SU-DHL-6 (cell line): ENCODE measurements at regions not wholly inside any gene's neighbourhood (a gene's known extent, or its start where the extent isn't known, plus 50 kb on each side); places are given as distances from the start of the nearest gene placed in this dataset.
"Not testable (repeated sequence)": the region's sequence is repeated elsewhere in the genome, so short reads cannot be mapped to it uniquely, and the experiment has no call there.

Source experiments
- H2AFZ ChIP-seq: fragments of 200-600 bp; sonication (generic); 2 replicates; pipeline ENCODE4 v1.6.1; 2014; ENCODE audit warnings: low read depth, mild to moderate bottlenecking, moderate library complexity, mixed read lengths, antibody characterized with exemption, low read length; ENCODE audit not compliant: severe bottlenecking
- H3F3A ChIP-seq: fragments of 200-600 bp; shearing (Covaris generic); 2 replicates; pipeline ENCODE4 v1.6.0; 2016; ENCODE audit warnings: antibody characterized with exemption, mild to moderate bottlenecking; ENCODE audit not compliant: insufficient read depth
- H3K27ac ChIP-seq: fragments of 200-600 bp; sonication (generic); 2 replicates; pipeline ENCODE4 v1.5.1; 2016; ENCODE audit warnings: low read depth, mild to moderate bottlenecking, low read length, moderate library complexity, mixed read lengths
- H3K27me3 ChIP-seq: fragments of 200-600 bp; sonication (generic), shearing (Covaris generic); 2 replicates; pipeline ENCODE4 v1.6.0; 2014; ENCODE audit warnings: mild to moderate bottlenecking, low read length
- H3K36me3 ChIP-seq: fragments of 200-600 bp; sonication (generic); 2 replicates; pipeline ENCODE4 v1.6.1; 2014; ENCODE audit warnings: mild to moderate bottlenecking, low read length, mixed read lengths
- H3K4me2 ChIP-seq: fragments of 300-600, 200-600 bp; shearing (Covaris generic), sonication (generic); 2 replicates; pipeline ENCODE4 v1.6.0; 2014; ENCODE audit warnings: low read length, low read depth, mild to moderate bottlenecking; ENCODE audit not compliant: poor library complexity, severe bottlenecking
- H3K4me3 ChIP-seq: fragments of 200-600 bp; sonication (generic); 2 replicates; pipeline ENCODE4 v1.5.1; 2014; ENCODE audit warnings: antibody characterized with exemption, low read length, mild to moderate bottlenecking, mixed read lengths; ENCODE audit not compliant: insufficient read depth, poor library complexity, severe bottlenecking
- H3K79me2 ChIP-seq: fragments of 200-600 bp; sonication (generic); 2 replicates; pipeline ENCODE4 v1.6.1; 2014; ENCODE audit warnings: mild to moderate bottlenecking, low read length, moderate library complexity; ENCODE audit not compliant: insufficient read depth
- H3K9ac ChIP-seq: fragments of 200-600 bp; sonication (generic); 2 replicates; pipeline ENCODE4 v1.7.0; 2014; ENCODE audit warnings: mild to moderate bottlenecking, low read length
- H3K9me2 ChIP-seq: fragments of 200-600 bp; sonication (generic); replicated peaks from 2 replicates; pipeline ENCODE4 v1.6.1; 2014; ENCODE audit warnings: low read length; ENCODE audit not compliant: insufficient read depth
- H3K9me3 ChIP-seq: fragments of 200-600 bp; sonication (generic); 2 replicates; pipeline ENCODE4 v1.6.1; 2014; ENCODE audit warnings: low read length, mixed read lengths; ENCODE audit not compliant: insufficient read depth
- H4K20me1 ChIP-seq: fragments of 200-600 bp; sonication (generic); 2 replicates; pipeline ENCODE4 v1.6.1; 2014; ENCODE audit warnings: low read depth, mild to moderate bottlenecking, antibody characterized with exemption, low read length, moderate library complexity, mixed read lengths
- CTCF ChIP-seq: fragments of 200-600 bp; sonication (generic); IDR thresholded peaks from one replicate; pipeline ENCODE4 v1.5.1; 2017; ENCODE audit warnings: antibody characterized with exemption, mild to moderate bottlenecking, low read length, moderate library complexity; ENCODE audit not compliant: insufficient read depth, poor library complexity, severe bottlenecking
- EZH2phosphoT487 ChIP-seq: fragments of 200-600 bp; sonication (generic), shearing (Covaris generic); conservative IDR thresholded peaks from 2 replicates; pipeline ENCODE4 v1.6.1; 2018; ENCODE audit warnings: mild to moderate bottlenecking, antibody characterized with exemption, low read length, moderate library complexity, mixed read lengths

- Histone ChIP-seq H3K36me3 (no peaks in the 10 kb centered on the region), H2AFZ (no peak overlapping the region), H3K27ac (0 out of 2 replicates have a peak overlapping the region, but pooled peaks have one; percentile 15), H3F3A (no peaks in the 10 kb centered on the region), H3K27me3 (no peaks in the 10 kb centered on the region), H3K4me3 (no peak overlapping the region), H3K9me2 (no peaks in the 10 kb centered on the region), H3K79me2 (no peaks in the 10 kb centered on the region), H3K9me3 (no peaks in the 10 kb centered on the region), H4K20me1 (no peaks in the 10 kb centered on the region), H3K4me2 (no peak overlapping the region), H3K9ac (peak overlapping the region; percentile 11; the same call in 1 of the 2 replicates)
- TF ChIP-seq CTCF (no peak), EZH2phosphoT487 (no peak)
Observed at GRCh38 chr20:30502670-30503069, 754.8 kb upstream of the DEFB115 start.

- not testable (repeated sequence) for H4K20me1 ChIP-seq, H3K27me3 ChIP-seq, H3K9me2 ChIP-seq, H3K27ac ChIP-seq, H2AFZ ChIP-seq, H3K4me2 ChIP-seq, H3F3A ChIP-seq, H3K79me2 ChIP-seq, H3K4me3 ChIP-seq, H3K36me3 ChIP-seq, H3K9me3 ChIP-seq
- peak overlapping the region; percentile 11; the same call in 1 of the 2 replicates for H3K9ac ChIP-seq
Observed at GRCh38 chr20:30503204-30503603, 754.3 kb upstream of the DEFB115 start.

- Histone ChIP-seq H3K4me3 (no peak overlapping the region), H3K4me2 (no peak overlapping the region)
Observed at GRCh38 chr20:30503992-30504570, 753.4 kb upstream of the DEFB115 start.

More at GRCh38 chr20:30503992-30504570, 753.4 kb upstream of the DEFB115 start:
- TF ChIP-seq EZH2phosphoT487, result no peak
- no peak for TF ChIP-seq CTCF
- no peaks in the 10 kb centered on the region for H3K9me3 ChIP-seq
- no peaks in the 10 kb centered on the region for H3K79me2 ChIP-seq
- no peaks in the 10 kb centered on the region for H4K20me1 ChIP-seq
- no peaks in the 10 kb centered on the region for H3K9me2 ChIP-seq
- H2AFZ ChIP-seq, result no peak overlapping the region
- no peaks in the 10 kb centered on the region for H3F3A ChIP-seq
- H3K27ac ChIP-seq, result no peak overlapping the region
- no peaks in the 10 kb centered on the region for H3K27me3 ChIP-seq
- H3K9ac ChIP-seq, result no peak overlapping the region
- no peaks in the 10 kb centered on the region for H3K36me3 ChIP-seq
